HG02610 (cell line): ENCODE measurements at regions not wholly inside any gene's neighbourhood (a gene's known extent, or its start where the extent isn't known, plus 50 kb on each side); places are given as distances from the start of the nearest gene placed in this dataset.

ENCODE experiments used
- ATAC-seq: cut with Tn5 transposase; IDR thresholded peaks from one replicate; pipeline ENCODE4 v1.9.1; 2021; ENCODE audit warnings: mild to moderate bottlenecking, moderate library complexity; ENCODE audit not compliant: unreplicated experiment

- no peak for ATAC-seq
Measured at GRCh38 chr5:56520986-56521730, 288.0 kb upstream of the ANKRD55 start.

- ATAC-seq: no peak
Measured at GRCh38 chr5:56518820-56519219, 285.7 kb upstream of the ANKRD55 start.

GRCh38 chr5:56517011-56517416 is 283.9 kb upstream of the ANKRD55 start:
- no peak for ATAC-seq

- no peak for ATAC-seq
Measured at GRCh38 chr5:56516441-56516840, 283.3 kb upstream of the ANKRD55 start.

- no peak for ATAC-seq
Measured at GRCh38 chr5:56516035-56516434, 282.9 kb upstream of the ANKRD55 start.

GRCh38 chr5:56515011-56515410 is 281.9 kb upstream of the ANKRD55 start:
- ATAC-seq: no peak

GRCh38 chr5:56514245-56514644 is 281.1 kb upstream of the ANKRD55 start:
- ATAC-seq: no peak

GRCh38 chr5:56513141-56513540 is 280.0 kb upstream of the ANKRD55 start:
- ATAC-seq: no peak

GRCh38 chr5:56512313-56512996 is 279.3 kb upstream of the ANKRD55 start:
- no peak for ATAC-seq

- ATAC-seq: no peak
Measured at GRCh38 chr5:56511326-56511841, 278.3 kb upstream of the ANKRD55 start.

- ATAC-seq: no peak
Measured at GRCh38 chr5:56508249-56508648, 275.1 kb upstream of the ANKRD55 start.

- no peak for ATAC-seq
Measured at GRCh38 chr5:56507351-56507930, 274.3 kb upstream of the ANKRD55 start.

- no peak for ATAC-seq
Measured at GRCh38 chr5:56506211-56506965, 273.3 kb upstream of the ANKRD55 start.

GRCh38 chr5:56503929-56504328 is 270.8 kb upstream of the ANKRD55 start:
- ATAC-seq: no peak

- no peak for ATAC-seq
Measured at GRCh38 chr5:56501781-56502557, 268.8 kb upstream of the ANKRD55 start.

GRCh38 chr5:56499901-56500300 is 266.8 kb upstream of the ANKRD55 start:
- ATAC-seq: no peak

- no peak for ATAC-seq
Measured at GRCh38 chr5:56499491-56499890, 266.4 kb upstream of the ANKRD55 start.

- ATAC-seq: no peak
Measured at GRCh38 chr5:56498759-56499395, 265.7 kb upstream of the ANKRD55 start.

GRCh38 chr5:56496581-56497063 is 263.5 kb upstream of the ANKRD55 start:
- no peak for ATAC-seq

- no peak for ATAC-seq
Measured at GRCh38 chr5:56494300-56494731, 261.2 kb upstream of the ANKRD55 start.
